HEK293 (cell line): ENCODE measurements at regions not wholly inside any gene's neighbourhood (a gene's known extent, or its start where the extent isn't known, plus 50 kb on each side); places are given as distances from the start of the nearest gene placed in this dataset.

Source experiments
- CTCF ChIA-PET: fragments of 350-600 bp; formaldehyde crosslinking; extraction: SDS; loops from one replicate; lab custom pipeline; 2021; ENCODE audit warnings: antibody characterized with exemption; lab: Yijun Ruan, JAX
- POLR2A ChIA-PET: fragments of 300-600 bp; formaldehyde crosslinking; extraction: SDS; loops from one replicate; lab custom pipeline; 2020; ENCODE audit warnings: antibody characterized with exemption, inconsistent platforms; lab: Yijun Ruan, JAX
- H3K27ac ChIP-seq: fragments of 200-500 bp; sonication (Bioruptor generic); 2 replicates; pipeline ENCODE4 v1.5.1; 2014; ENCODE audit warnings: low read depth, low read length, control low read depth, inconsistent platforms; ENCODE audit errors: extremely low read depth
- H3K36me3 ChIP-seq, 2 experiments: fragments of 200-500 bp in 1 of 2; sonication (Bioruptor generic) in 1 of 2; 1 replicate in 1 of 2; 2 replicates in 1 of 2; pipeline ENCODE4 v1.5.1; 2014 to 2017; ENCODE audit warnings: inconsistent platforms in 2 of 2, low read length in 2 of 2; ENCODE audit not compliant: control insufficient read depth in 2 of 2, insufficient read depth in 1 of 2
- H3K4me1 ChIP-seq: fragments of 200-500 bp; sonication (Bioruptor generic); 2 replicates; pipeline ENCODE4 v1.5.1; 2014; ENCODE audit warnings: mild to moderate bottlenecking, low read length, inconsistent platforms; ENCODE audit not compliant: control insufficient read depth, insufficient read depth
- H3K4me3 ChIP-seq: 2 replicates; pipeline ENCODE4 v1.5.1; 2011; ENCODE audit warnings: low read depth, mild to moderate bottlenecking, control low read depth, low read length, moderate library complexity
- H3K9me3 ChIP-seq: fragments of 200-500 bp; sonication (Bioruptor generic); 2 replicates; pipeline ENCODE4 v1.5.1; 2014; ENCODE audit warnings: low read depth, low read length, inconsistent platforms; ENCODE audit not compliant: control insufficient read depth, insufficient read depth
- HOXC10 ChIP-seq: sonication (generic); formaldehyde crosslinking; IDR thresholded peaks from 2 replicates; pipeline ENCODE4 v1.8.1; 2023; ENCODE audit warnings: mild to moderate bottlenecking, missing genetic modification reagents
- HOXD13 ChIP-seq: sonication (generic); formaldehyde crosslinking; IDR thresholded peaks from 2 replicates; pipeline ENCODE4 v1.8.0; 2022; ENCODE audit warnings: missing genetic modification reagents, borderline replicate concordance
- KLF9 ChIP-seq: fragments of 450-650 bp; formaldehyde crosslinking; IDR thresholded peaks from 2 replicates; pipeline ENCODE4 v1.5.1; 2016; ENCODE audit warnings: missing biosample characterization, missing genetic modification characterization, low read depth
- MZF1 ChIP-seq: fragments of 450-650 bp; formaldehyde crosslinking; IDR thresholded peaks from 2 replicates; pipeline ENCODE4 v1.5.1; 2017; ENCODE audit warnings: missing biosample characterization, missing genetic modification characterization, borderline replicate concordance
- OVOL3 ChIP-seq: fragments of 450-650 bp; formaldehyde crosslinking; IDR thresholded peaks from 2 replicates; pipeline ENCODE4 v1.5.1; 2016; ENCODE audit warnings: missing biosample characterization, missing genetic modification characterization
- ZBTB1 ChIP-seq: fragments of 450-650 bp; formaldehyde crosslinking; IDR thresholded peaks from 2 replicates; pipeline ENCODE4 v1.5.1; 2016; ENCODE audit warnings: missing biosample characterization, missing genetic modification characterization
- ZBTB21 ChIP-seq: fragments of 450-650 bp; formaldehyde crosslinking; IDR thresholded peaks from 2 replicates; pipeline ENCODE4 v1.5.1; 2017; ENCODE audit warnings: missing biosample characterization, missing genetic modification characterization
- ZBTB7A ChIP-seq: fragments of 450-650 bp; formaldehyde crosslinking; IDR thresholded peaks from 2 replicates; pipeline ENCODE4 v1.5.1; 2016; ENCODE audit warnings: low read depth, missing biosample characterization, missing genetic modification characterization
- ZEB2 ChIP-seq: fragments of 450-650 bp; formaldehyde crosslinking; IDR thresholded peaks from 2 replicates; pipeline ENCODE4 v1.5.1; 2016; ENCODE audit warnings: missing biosample characterization, missing genetic modification characterization
- ZNF341 ChIP-seq: fragments of 450-650 bp; formaldehyde crosslinking; IDR thresholded peaks from 2 replicates; pipeline ENCODE4; 2016; ENCODE audit warnings: low read depth, missing biosample characterization, missing genetic modification characterization
- ZNF391 ChIP-seq: fragments of 450-650 bp; formaldehyde crosslinking; IDR thresholded peaks from 2 replicates; pipeline ENCODE4 v1.5.1; 2016; ENCODE audit warnings: low read depth, missing biosample characterization, missing genetic modification characterization, borderline replicate concordance
- ZNF449 ChIP-seq: fragments of 450-650 bp; formaldehyde crosslinking; IDR thresholded peaks from 2 replicates; pipeline ENCODE4 v1.5.1; 2017; ENCODE audit warnings: missing biosample characterization, mild to moderate bottlenecking, missing genetic modification characterization, moderate library complexity
- ZNF488 ChIP-seq: fragments of 450-650 bp; formaldehyde crosslinking; IDR thresholded peaks from 2 replicates; pipeline ENCODE4 v1.5.1; 2016; ENCODE audit warnings: missing biosample characterization, missing genetic modification characterization
- ZNF585B ChIP-seq: fragments of 450-650 bp; formaldehyde crosslinking; IDR thresholded peaks from 2 replicates; pipeline ENCODE4 v1.5.1; 2016; ENCODE audit warnings: missing biosample characterization, missing genetic modification characterization
- ZNF624 ChIP-seq: fragments of 450-650 bp; formaldehyde crosslinking; IDR thresholded peaks from 2 replicates; pipeline ENCODE4 v1.5.1; 2017; ENCODE audit warnings: missing biosample characterization, missing genetic modification characterization
- ZNF660 ChIP-seq: fragments of 450-650 bp; IDR thresholded peaks from 2 replicates; pipeline ENCODE4 v1.5.1; 2018; ENCODE audit warnings: missing biosample characterization, mild to moderate bottlenecking, missing genetic modification characterization
- ZNF701 ChIP-seq: fragments of 450-650 bp; formaldehyde crosslinking; IDR thresholded peaks from 2 replicates; pipeline ENCODE4 v1.5.1; 2016; ENCODE audit warnings: missing biosample characterization, missing genetic modification characterization
- ZSCAN18 ChIP-seq: fragments of 450-650 bp; formaldehyde crosslinking; IDR thresholded peaks from 2 replicates; pipeline ENCODE4 v1.5.1; 2016; ENCODE audit warnings: missing biosample characterization, missing genetic modification characterization
- TF ChIP-seq, protein P1 (sequence below): fragments of 450-650 bp; formaldehyde crosslinking; IDR thresholded peaks from 2 replicates; pipeline ENCODE4 v1.5.1; 2016; ENCODE audit warnings: missing biosample characterization, missing genetic modification characterization
- TF ChIP-seq, protein P2 (sequence below): fragments of 450-650 bp; formaldehyde crosslinking; IDR thresholded peaks from 2 replicates; pipeline ENCODE4 v1.5.1; 2016; ENCODE audit warnings: missing biosample characterization, missing genetic modification characterization
- TF ChIP-seq, protein P3 (sequence below): fragments of 450-650 bp; formaldehyde crosslinking; IDR thresholded peaks from 2 replicates; pipeline ENCODE4 v1.5.1; 2016; ENCODE audit warnings: missing biosample characterization, missing genetic modification characterization
- TF ChIP-seq, protein P4 (sequence below): fragments of 450-650 bp; formaldehyde crosslinking; optimal IDR thresholded peaks from 2 replicates; pipeline ENCODE3; 2016; ENCODE audit warnings: missing biosample characterization, mild to moderate bottlenecking, missing genetic modification characterization

- no peak overlapping the region for H3K4me3 ChIP-seq
Measured at GRCh38 chr9:99451112-99451606, 229.1 kb downstream of the SEC61B start.

DNA sequence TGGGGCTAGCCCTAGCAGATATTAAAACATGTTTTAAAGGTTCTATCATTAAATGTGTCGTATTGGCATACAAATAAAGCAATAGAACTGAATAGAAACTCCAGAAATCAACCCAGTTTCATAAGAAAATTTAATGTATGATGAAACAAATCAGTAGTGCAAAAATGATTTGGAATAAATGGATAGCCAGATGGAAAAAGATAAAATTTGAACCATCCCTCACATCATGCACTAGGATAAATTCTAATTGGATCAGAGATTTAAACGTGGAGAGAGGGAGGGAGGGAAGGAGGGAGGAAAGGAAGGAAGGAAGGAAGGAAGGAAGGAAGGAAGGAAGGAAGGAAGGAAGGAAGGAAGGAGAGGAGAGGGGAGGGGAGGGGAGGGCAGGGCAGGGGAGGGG is 235.3 kb downstream of the SEC61B start:
- Histone ChIP-seq H3K9me3 (no peaks in the 10 kb centered on the region), H3K4me1 (no peaks in the 10 kb centered on the region), H3K36me3 (no peaks in the 10 kb centered on the region), H3K4me3 (no peak overlapping the region), H3K27ac (no peak overlapping the region)
- ChIA-PET CTCF (no interaction called here), POLR2A (no interaction called here)
- TF ChIP-seq ZNF341 (tag by site-specific recombination) (no peak), ZNF701 (tag by site-specific recombination) (no peak), MZF1 (tag by site-specific recombination) (no peak), ZBTB7A (tag by site-specific recombination) (no peak), ZBTB21 (tag by site-specific recombination) (no peak), ZSCAN18 (no peak), ZNF449 (tag by site-specific recombination) (no peak), ZNF660 (tag by site-specific recombination) (no peak), KLF9 (tag by site-specific recombination) (no peak)
- TF ChIP-seq, protein P1, sequence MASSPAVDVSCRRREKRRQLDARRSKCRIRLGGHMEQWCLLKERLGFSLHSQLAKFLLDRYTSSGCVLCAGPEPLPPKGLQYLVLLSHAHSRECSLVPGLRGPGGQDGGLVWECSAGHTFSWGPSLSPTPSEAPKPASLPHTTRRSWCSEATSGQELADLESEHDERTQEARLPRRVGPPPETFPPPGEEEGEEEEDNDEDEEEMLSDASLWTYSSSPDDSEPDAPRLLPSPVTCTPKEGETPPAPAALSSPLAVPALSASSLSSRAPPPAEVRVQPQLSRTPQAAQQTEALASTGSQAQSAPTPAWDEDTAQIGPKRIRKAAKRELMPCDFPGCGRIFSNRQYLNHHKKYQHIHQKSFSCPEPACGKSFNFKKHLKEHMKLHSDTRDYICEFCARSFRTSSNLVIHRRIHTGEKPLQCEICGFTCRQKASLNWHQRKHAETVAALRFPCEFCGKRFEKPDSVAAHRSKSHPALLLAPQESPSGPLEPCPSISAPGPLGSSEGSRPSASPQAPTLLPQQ (tag by site-specific recombination), result no peak
- TF ChIP-seq, protein P2, sequence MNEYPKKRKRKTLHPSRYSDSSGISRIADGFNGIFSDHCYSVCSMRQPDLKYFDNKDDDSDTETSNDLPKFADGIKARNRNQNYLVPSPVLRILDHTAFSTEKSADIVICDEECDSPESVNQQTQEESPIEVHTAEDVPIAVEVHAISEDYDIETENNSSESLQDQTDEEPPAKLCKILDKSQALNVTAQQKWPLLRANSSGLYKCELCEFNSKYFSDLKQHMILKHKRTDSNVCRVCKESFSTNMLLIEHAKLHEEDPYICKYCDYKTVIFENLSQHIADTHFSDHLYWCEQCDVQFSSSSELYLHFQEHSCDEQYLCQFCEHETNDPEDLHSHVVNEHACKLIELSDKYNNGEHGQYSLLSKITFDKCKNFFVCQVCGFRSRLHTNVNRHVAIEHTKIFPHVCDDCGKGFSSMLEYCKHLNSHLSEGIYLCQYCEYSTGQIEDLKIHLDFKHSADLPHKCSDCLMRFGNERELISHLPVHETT (tag by site-specific recombination), result no peak

More at GRCh38 chr9:99451112-99451606, 229.1 kb downstream of the SEC61B start:
- TF ChIP-seq ZNF391 (no peak), ZNF585B (tag by site-specific recombination) (no peak), HOXC10 (CRISPR knock-in tag) (no peak), ZNF624 (tag by site-specific recombination) (no peak), ZNF488 (no peak), ZBTB1 (tag by site-specific recombination) (no peak), OVOL3 (no peak), HOXD13 (CRISPR knock-in tag) (no peak), ZSCAN18 (no peak), ZEB2 (no peak)
- TF ChIP-seq, protein P3, sequence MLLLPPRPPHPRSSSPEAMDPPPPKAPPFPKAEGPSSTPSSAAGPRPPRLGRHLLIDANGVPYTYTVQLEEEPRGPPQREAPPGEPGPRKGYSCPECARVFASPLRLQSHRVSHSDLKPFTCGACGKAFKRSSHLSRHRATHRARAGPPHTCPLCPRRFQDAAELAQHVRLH (tag by site-specific recombination), result no peak
- TF ChIP-seq, protein P4, sequence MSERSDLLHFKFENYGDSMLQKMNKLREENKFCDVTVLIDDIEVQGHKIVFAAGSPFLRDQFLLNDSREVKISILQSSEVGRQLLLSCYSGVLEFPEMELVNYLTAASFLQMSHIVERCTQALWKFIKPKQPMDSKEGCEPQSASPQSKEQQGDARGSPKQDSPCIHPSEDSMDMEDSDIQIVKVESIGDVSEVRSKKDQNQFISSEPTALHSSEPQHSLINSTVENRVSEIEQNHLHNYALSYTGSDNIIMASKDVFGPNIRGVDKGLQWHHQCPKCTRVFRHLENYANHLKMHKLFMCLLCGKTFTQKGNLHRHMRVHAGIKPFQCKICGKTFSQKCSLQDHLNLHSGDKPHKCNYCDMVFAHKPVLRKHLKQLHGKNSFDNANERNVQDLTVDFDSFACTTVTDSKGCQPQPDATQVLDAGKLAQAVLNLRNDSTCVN, result no peak
- ChIA-PET POLR2A (no interaction called here), CTCF (interaction anchor here (1.0 kb wide), 1 partner anchor 19 kb away, joined by 3 read pairs; no protein-coding TSS in a partner anchor)
- H3K4me1 ChIP-seq, result no peaks in the 10 kb centered on the region
- no peak overlapping the region for H3K27ac ChIP-seq
- H3K36me3 ChIP-seq, result no peaks in the 10 kb centered on the region
- no peaks in the 10 kb centered on the region for H3K9me3 ChIP-seq
